H1 (cell line): ENCODE measurements at regions not wholly inside any gene's neighbourhood (a gene's known extent, or its start where the extent isn't known, plus 50 kb on each side); places are given as distances from the start of the nearest gene placed in this dataset.

Experiments
- CTCF ChIP-seq, 3 experiments: IDR thresholded peaks; 1 replicate in 2 of 3; 2 replicates in 1 of 3; pipeline versions ENCODE4 v1.5.1 to v1.6.1; 2011; ENCODE audit warnings: low read length in 3 of 3, mild to moderate bottlenecking in 3 of 3, inconsistent platforms in 2 of 3, low read depth in 1 of 3, moderate library complexity in 1 of 3; ENCODE audit not compliant: insufficient read depth in 1 of 3; ENCODE audit errors: control extremely low read depth in 1 of 3
- GTF2F1 ChIP-seq: IDR thresholded peaks from 2 replicates; pipeline ENCODE4 v1.6.1; 2012; ENCODE audit warnings: low read depth, low read length, improper control_type of control experiment, borderline replicate concordance
- HDAC2 ChIP-seq, 2 experiments: fragments of 300-600 bp in 1 of 2; sonication (generic) in 1 of 2; IDR thresholded peaks; 2 replicates each; pipeline ENCODE4 v1.6.1; 2011 to 2012; ENCODE audit warnings: low read depth in 2 of 2, low read length in 2 of 2, mild to moderate bottlenecking in 2 of 2, moderate library complexity in 2 of 2, borderline replicate concordance in 1 of 2, inconsistent platforms in 1 of 2
- POLR2AphosphoS5 ChIP-seq: IDR thresholded peaks from 2 replicates; pipeline ENCODE4 v1.6.1; 2011; ENCODE audit warnings: low read depth, low read length

- TF ChIP-seq GTF2F1 (no peak), CTCF (IDR thresholded peaks at IDR 0.05; ENCODE audit: control extremely low read depth in 1 of 3, insufficient read depth in 1 of 3, low read depth in 1 of 3, low read length in 3 of 3) (no peak), HDAC2 (IDR thresholded peaks at IDR 0.05; ENCODE audit: borderline replicate concordance in 1 of 2, low read depth in 2 of 2, low read length in 2 of 2) (no peak), POLR2AphosphoS5 (no peak)
These were observed 50.1 kb upstream of the TMEM72 start for GRCh38 chr10:44860811-44861736.
